PFSK-1 (cell line): ENCODE measurements at regions not wholly inside any gene's neighbourhood (a gene's known extent, or its start where the extent isn't known, plus 50 kb on each side); places are given as distances from the start of the nearest gene placed in this dataset.

Experiments
- POLR2AphosphoS5 ChIP-seq: IDR thresholded peaks from 2 replicates; pipeline ENCODE4 v1.6.1; 2012; ENCODE audit warnings: low read depth, mild to moderate bottlenecking, control low read depth, low read length, moderate library complexity
- SIN3A ChIP-seq: IDR thresholded peaks from 2 replicates; pipeline ENCODE4 v1.6.1; 2012; ENCODE audit warnings: mild to moderate bottlenecking, low read length, moderate library complexity, borderline replicate concordance; ENCODE audit not compliant: insufficient read depth
- TAF1 ChIP-seq: IDR thresholded peaks from 2 replicates; pipeline ENCODE4 v1.6.1; 2012; ENCODE audit warnings: low read length, control low read depth, borderline replicate concordance; ENCODE audit not compliant: insufficient read depth

- TF ChIP-seq TAF1 (no peak), POLR2AphosphoS5 (no peak), SIN3A (no peak)
Measured at GRCh38 chr5:117701062-117701461, 1126.4 kb upstream of the SEMA6A start.
